Gastroesophageal sphincter (tissue), 3 donors: ENCODE measurements at regions not wholly inside any gene's neighbourhood (a gene's known extent, or its start where the extent isn't known, plus 50 kb on each side); places are given as distances from the start of the nearest gene placed in this dataset.

ENCODE experiments used
- POLR2A ChIP-seq, 2 donors: fragments of 450-650 bp; IDR thresholded peaks; one replicate each; pipeline ENCODE4 v1.6.1; 2017; ENCODE audit warnings: antibody characterized with exemption in 2 of 2, mild to moderate bottlenecking in 2 of 2, moderate library complexity in 1 of 2
- TF ChIP-seq, protein P1 (sequence below), 4 experiments: fragments of 200-600 bp in 2 of 4; fragments of 450-650 bp in 2 of 4; sonication (generic) in 1 of 4; IDR thresholded peaks; one replicate each; pipeline ENCODE4 v1.5.1; 2017 to 2019; ENCODE audit warnings: antibody characterized with exemption in 4 of 4, mild to moderate bottlenecking in 2 of 4, moderate library complexity in 2 of 4

DNA sequence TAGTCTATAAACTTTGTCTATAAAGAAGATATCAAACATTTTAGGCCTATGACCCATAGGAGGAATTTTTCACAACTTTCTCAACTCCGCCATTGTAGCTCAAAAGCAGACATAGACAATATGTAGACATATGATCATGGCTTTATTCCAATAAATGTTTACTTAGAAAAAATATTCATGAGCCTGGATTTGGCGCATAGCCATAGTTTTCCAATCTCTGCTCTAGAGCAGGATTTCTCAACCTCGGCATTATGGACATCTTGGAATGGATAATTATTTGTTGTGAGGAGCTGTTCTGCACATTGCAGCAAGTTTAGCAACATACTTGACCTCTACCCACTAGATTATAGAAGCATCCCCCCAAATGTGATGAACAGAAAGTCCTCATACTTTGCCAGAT, 532.6 kb downstream of the ANKRD7 start:
- TF ChIP-seq, protein P1, sequence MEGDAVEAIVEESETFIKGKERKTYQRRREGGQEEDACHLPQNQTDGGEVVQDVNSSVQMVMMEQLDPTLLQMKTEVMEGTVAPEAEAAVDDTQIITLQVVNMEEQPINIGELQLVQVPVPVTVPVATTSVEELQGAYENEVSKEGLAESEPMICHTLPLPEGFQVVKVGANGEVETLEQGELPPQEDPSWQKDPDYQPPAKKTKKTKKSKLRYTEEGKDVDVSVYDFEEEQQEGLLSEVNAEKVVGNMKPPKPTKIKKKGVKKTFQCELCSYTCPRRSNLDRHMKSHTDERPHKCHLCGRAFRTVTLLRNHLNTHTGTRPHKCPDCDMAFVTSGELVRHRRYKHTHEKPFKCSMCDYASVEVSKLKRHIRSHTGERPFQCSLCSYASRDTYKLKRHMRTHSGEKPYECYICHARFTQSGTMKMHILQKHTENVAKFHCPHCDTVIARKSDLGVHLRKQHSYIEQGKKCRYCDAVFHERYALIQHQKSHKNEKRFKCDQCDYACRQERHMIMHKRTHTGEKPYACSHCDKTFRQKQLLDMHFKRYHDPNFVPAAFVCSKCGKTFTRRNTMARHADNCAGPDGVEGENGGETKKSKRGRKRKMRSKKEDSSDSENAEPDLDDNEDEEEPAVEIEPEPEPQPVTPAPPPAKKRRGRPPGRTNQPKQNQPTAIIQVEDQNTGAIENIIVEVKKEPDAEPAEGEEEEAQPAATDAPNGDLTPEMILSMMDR (IDR thresholded peaks at IDR 0.05), result no peak
- no peak for TF ChIP-seq POLR2A (IDR thresholded peaks at IDR 0.05)
